ENCODE measurements at regions not wholly inside any gene's neighbourhood (a gene's known extent, or its start where the extent isn't known, plus 50 kb on each side); places are given as distances from the start of the nearest gene placed in this dataset.
A peak's percentile ranks its signal among the peaks of the same experiment; 100 is the strongest.

GRCh38 chr7:54874804-54875203 is 115.8 kb upstream of the SEC61G start:
- no peak for TF ChIP-seq CTCF (conservative IDR thresholded peaks at IDR 0.05)
- Mint-ChIP-seq H3K36me3 (no peaks in the 10 kb centered on the region), H3K4me3 (no peak overlapping the region), H3K4me1 (ENCODE audit: unreplicated experiment) (peaks cover 4% of the 10 kb centered on the region), H3K9me3 (no peaks in the 10 kb centered on the region), H3K27ac (no peak overlapping the region), H3K27me3 (no peaks in the 10 kb centered on the region)
- DNase-seq (ENCODE audit: extremely low spot score, unreplicated experiment) = no peak

- Mint-ChIP-seq H3K9me3 (no peaks in the 10 kb centered on the region), H3K27ac (no peak overlapping the region), H3K4me1 (ENCODE audit: unreplicated experiment) (peaks cover 16% of the 10 kb centered on the region), H3K4me3 (no peak overlapping the region), H3K36me3 (no peaks in the 10 kb centered on the region), H3K27me3 (no peaks in the 10 kb centered on the region)
- TF ChIP-seq CTCF (conservative IDR thresholded peaks at IDR 0.05) = peak; percentile 16
- DNase-seq (ENCODE audit: extremely low spot score, unreplicated experiment) = no peak
Measured at GRCh38 chr7:54877683-54878082, 118.7 kb upstream of the SEC61G start.

GRCh38 chr7:54878339-54878738 is 119.3 kb upstream of the SEC61G start:
- Mint-ChIP-seq H3K27ac (no peak overlapping the region), H3K4me3 (no peak overlapping the region), H3K36me3 (no peaks in the 10 kb centered on the region), H3K27me3 (no peaks in the 10 kb centered on the region), H3K4me1 (ENCODE audit: unreplicated experiment) (peaks cover 16% of the 10 kb centered on the region), H3K9me3 (no peaks in the 10 kb centered on the region)
- no peak for DNase-seq (ENCODE audit: extremely low spot score, unreplicated experiment)
- no peak for TF ChIP-seq CTCF (conservative IDR thresholded peaks at IDR 0.05)

- DNase-seq (ENCODE audit: extremely low spot score, unreplicated experiment) = no peak
- Mint-ChIP-seq H3K9me3 (no peaks in the 10 kb centered on the region), H3K4me1 (ENCODE audit: unreplicated experiment) (peaks cover 16% of the 10 kb centered on the region), H3K36me3 (no peaks in the 10 kb centered on the region), H3K4me3 (no peak overlapping the region), H3K27ac (no peak overlapping the region), H3K27me3 (no peaks in the 10 kb centered on the region)
- no peak for TF ChIP-seq CTCF (conservative IDR thresholded peaks at IDR 0.05)
Measured at GRCh38 chr7:54879776-54880175, 120.8 kb upstream of the SEC61G start.

- H3K4me3 Mint-ChIP-seq = no peak overlapping the region
- no peak for DNase-seq (ENCODE audit: extremely low spot score, unreplicated experiment)
- no peak overlapping the region for H3K27ac Mint-ChIP-seq
- H3K36me3 Mint-ChIP-seq = no peaks in the 10 kb centered on the region
- H3K9me3 Mint-ChIP-seq = no peaks in the 10 kb centered on the region
- no peaks in the 10 kb centered on the region for H3K27me3 Mint-ChIP-seq
- peaks cover 16% of the 10 kb centered on the region for H3K4me1 Mint-ChIP-seq (ENCODE audit: unreplicated experiment)
- TF ChIP-seq CTCF (conservative IDR thresholded peaks at IDR 0.05) = no peak
Measured at GRCh38 chr7:54880326-54880989, 121.4 kb upstream of the SEC61G start.
